HT1080 (cell line): ENCODE measurements at regions not wholly inside any gene's neighbourhood (a gene's known extent, or its start where the extent isn't known, plus 50 kb on each side); places are given as distances from the start of the nearest gene placed in this dataset.
"Not testable (repeated sequence)": the region's sequence is repeated elsewhere in the genome, so short reads cannot be mapped to it uniquely, and the experiment has no call there.

Source experiments
- DNase-seq: peaks from one replicate; pipeline ENCODE4 v3.0.0-alpha.2; 2015; ENCODE audit warnings: low read depth

GRCh38 chr4:84022564-84022963 is 476.5 kb downstream of the NKX6-1 start:
- DNase-seq, result no peak

- no peak for DNase-seq
Observed at GRCh38 chr4:84019626-84020025, 479.5 kb downstream of the NKX6-1 start.

DNA sequence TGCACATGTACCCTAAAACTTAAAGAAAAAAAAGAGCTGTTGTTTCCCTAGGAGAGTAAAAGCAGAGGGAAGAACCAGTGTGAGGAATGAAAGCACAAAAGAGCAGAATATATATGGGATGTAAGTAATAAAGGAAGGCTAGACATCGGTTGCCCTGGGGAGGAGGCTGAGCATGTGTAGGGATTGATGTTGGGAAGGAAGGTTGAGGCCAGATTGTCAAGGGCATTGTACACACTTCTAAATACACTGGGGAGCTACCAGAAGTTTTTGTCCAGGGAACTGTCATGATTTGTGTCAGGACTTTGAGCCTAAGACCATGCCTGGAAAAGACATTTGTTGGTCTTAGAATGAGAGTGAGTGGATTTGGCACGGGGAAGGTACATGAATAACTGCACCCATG is 467.1 kb downstream of the GPAT3 start:
- no peak for DNase-seq

DNA sequence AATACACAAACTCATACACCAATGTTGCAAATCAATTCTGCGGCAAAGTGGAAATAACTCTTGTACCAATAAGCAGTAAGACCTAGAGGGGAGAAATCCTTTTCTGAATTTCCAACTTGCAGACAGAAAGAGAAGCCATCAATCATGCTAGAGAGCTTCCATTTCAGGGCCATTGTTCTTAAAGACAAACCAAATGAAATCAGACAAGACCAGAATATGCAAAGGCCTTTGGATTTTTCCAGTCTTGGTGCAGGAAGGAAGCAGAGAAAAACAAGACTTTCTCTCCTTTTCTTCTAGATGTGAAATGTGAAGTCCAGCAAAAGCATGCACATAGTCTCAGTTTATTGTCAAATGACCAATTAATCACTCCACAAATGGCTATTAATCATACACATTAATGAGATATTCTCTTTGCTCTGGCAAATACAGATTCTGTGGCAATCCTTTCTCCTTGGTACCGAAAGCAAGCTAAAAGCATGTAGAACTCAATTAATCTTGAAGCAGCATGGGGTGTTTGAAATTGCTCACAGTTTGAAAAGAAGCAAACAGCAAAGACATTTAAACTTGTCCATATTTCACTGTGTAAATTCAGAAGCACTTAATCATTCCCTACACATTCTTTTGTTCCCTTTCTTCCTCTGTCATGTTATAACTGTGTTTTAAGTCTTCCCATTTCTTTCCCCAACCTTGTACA is 466.1 kb downstream of the GPAT3 start:
- DNase-seq, result no peak

DNA sequence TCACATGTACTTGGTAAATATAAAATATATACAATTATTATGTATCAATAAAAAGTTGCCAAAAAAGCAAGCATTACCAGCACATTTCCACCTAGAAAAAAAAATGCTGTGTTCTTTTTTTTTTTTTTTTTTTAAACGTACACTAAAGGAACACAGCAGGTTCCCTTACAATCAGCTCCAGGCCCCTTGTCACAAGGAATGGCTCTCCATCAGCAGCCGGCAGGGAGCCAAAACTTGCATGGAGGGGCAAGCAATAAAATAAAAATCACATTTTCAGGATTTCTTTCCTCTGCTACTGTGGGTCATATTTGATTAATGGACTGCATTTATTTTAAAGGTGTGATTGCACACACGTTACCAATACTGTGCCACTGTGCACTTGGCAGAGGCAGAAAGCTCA is 460.3 kb downstream of the GPAT3 start:
- no peak for DNase-seq

GRCh38 chr4:83993774-83994173 is 457.9 kb downstream of the GPAT3 start:
- no peak for DNase-seq

DNA sequence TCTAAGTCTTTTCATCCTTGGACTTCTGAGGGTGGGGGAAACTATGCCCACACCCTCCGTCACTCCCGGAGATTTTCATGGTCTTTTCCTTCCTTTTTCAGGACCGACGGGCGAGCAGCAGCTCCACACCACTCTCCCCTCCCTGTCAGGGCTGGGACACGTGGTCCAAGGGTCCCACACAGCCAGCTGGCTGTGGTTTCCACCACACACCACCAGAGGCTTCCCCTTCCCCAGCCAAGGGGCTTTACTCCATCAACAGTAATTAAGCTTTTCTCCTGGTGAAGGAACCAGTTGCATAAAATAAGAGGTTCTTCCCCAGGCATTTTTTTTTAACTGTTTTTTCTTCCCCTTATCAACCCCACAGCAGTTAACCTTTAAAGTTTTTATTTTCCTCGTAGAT is 453.9 kb downstream of the GPAT3 start:
- no peak for DNase-seq

- DNase-seq, result no peak
Observed at GRCh38 chr4:83981156-83981555, 445.2 kb downstream of the GPAT3 start.

DNA sequence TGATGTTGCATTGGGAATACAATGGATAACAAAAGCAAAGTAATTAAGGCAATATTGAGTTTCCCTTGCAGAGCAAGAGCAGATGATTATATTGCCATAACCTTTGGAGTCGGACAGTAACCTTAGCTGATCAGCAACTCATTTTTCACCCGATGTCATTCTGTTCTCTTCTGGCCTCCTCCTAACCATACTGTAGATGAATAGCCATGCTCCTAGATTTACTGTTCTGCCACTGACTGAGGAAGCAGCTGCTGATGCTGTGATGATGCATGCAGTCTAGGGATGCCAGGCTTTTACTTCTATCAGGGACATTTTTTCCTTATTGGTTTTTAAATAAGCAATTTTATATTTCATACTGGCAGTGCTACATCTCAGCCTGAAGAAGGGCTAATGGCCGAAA is 443.9 kb downstream of the GPAT3 start:
- no peak for DNase-seq

GRCh38 chr4:83974111-83974780 is 438.3 kb downstream of the GPAT3 start:
- DNase-seq, result peak; percentile 70

- peak; percentile 33 for DNase-seq
Observed at GRCh38 chr4:83964996-83965541, 429.2 kb downstream of the GPAT3 start.

DNA sequence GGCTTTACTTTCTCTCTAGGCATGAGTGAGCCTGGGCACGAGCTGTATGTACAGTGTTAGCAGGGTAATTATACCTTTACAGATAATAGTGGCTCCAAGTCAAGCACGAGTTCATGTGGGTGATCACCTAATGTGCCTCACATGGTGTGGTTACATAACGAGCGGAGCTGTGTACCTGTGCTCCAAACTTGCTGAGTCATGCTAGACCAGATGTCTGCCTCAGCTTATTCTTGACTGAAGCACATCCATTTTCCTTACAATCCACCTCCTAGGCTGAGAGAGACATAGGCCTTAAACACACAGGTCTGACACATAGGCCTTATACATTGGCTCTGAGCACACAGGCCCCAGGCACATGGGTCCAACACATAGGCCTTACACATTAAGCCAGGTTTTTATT is 426.6 kb downstream of the GPAT3 start:
- DNase-seq, result no peak

DNA sequence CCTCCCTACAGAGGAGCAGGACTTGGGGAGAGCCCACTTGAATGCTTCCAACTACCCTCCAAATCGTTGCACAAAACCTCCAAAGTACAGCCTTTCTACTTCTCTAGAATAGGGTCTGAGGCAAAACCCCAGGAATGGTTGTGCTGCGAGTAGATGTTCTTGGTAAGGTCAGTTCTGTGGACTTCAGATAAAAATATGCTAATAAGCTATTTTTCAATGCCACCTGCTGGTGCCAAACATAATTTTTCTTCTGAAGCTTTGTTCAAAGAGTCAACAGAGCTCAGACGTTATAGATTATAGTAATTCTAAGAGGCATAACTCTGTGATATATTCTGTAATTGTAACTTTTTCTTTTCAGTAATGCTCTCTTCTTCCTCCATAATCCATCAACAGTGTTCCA is 425.7 kb downstream of the GPAT3 start:
- DNase-seq, result peak; percentile 49

GRCh38 chr4:83959160-83959559 is 423.3 kb downstream of the GPAT3 start:
- DNase-seq, result no peak

- DNase-seq, result no peak
Observed at GRCh38 chr4:83947830-83948193, 411.9 kb downstream of the GPAT3 start.

DNA sequence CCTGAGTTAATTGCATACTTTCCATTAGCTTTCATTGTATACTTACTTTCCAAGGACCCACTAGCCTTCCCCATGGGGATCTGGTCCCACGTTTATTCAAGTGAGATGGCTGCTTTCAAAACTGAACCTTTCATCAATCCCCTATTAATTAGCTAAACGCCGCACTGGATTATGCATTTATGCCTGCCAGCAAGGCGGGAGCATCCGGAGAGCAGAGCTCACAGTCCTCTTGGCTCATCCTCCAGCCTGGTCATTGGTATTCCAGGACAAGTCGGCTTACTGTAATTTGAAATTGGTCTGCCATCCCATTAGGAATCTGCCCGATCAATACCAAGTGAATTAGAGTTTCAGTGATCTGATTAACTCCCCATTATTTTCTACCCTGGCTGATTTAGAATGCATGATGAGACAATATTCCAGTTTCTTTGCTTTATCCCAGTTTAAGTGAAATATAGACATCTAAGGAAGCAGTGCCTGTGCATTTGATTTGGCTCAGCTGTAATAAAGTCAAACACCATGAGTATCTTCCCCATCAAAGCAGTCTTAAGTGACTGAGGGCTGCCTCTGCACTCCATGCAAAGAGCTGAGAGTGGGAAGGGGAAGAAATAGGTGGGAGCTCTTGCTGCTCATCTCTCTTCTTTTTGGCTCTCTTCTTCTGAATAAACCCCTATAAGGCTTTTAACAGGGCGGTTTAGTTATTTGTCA is 411.4 kb downstream of the GPAT3 start:
- no peak for DNase-seq

- not testable (repeated sequence) for DNase-seq
Observed at GRCh38 chr4:83943691-83944090, 407.8 kb downstream of the GPAT3 start.

DNA sequence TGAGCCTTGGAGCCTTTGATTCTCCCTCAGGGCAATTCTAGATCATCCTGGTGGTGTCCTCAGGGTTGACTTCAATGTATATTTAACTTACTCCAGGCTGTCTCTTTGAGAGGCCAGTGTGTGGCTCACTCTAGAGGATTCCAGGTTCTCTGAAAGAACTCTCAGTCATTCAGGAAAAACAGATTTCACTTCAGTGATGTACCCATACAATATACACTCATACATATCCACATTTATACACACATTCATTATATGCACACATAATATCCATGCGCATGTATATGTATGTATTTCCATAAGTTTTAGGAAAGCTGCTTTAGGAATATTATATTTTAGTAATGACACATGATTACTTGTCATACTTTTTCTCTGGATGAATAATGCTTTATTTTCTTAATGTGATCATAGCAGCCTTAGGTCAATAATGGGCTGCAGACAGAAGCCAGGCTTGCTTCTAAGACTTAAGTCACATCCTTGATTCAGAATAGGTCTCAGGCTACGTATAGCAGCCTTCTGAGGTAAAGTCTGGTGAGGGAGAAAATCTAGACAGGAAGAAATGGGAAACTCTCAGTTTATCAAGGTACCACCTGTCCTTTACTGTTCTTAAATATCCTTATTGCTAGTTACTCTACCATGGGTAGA is 397.0 kb downstream of the GPAT3 start:
- no peak for DNase-seq

- DNase-seq, result no peak
Observed at GRCh38 chr4:83931659-83932438, 395.9 kb downstream of the GPAT3 start.

- DNase-seq, result no peak
Observed at GRCh38 chr4:83929550-83929949, 393.6 kb downstream of the GPAT3 start.

GRCh38 chr4:83926950-83927349 is 391.0 kb downstream of the GPAT3 start:
- DNase-seq, result no peak
